Chondrocyte (in vitro differentiated cells): ENCODE measurements at regions not wholly inside any gene's neighbourhood (a gene's known extent, or its start where the extent isn't known, plus 50 kb on each side); places are given as distances from the start of the nearest gene placed in this dataset.

Source experiments
- DNase-seq: peaks from one replicate; pipeline ENCODE4 v3.0.0; 2021; ENCODE audit warnings: mixed read lengths, low spot score
- H3K27ac Mint-ChIP-seq: one replicate; pipeline ENCODE4 v1.8.0; 2021; ENCODE audit warnings: mild to moderate bottlenecking, moderate library complexity, mixed read lengths; ENCODE audit not compliant: unreplicated experiment
- H3K27me3 Mint-ChIP-seq: 2 replicates; pipeline ENCODE4 v1.8.0; 2021; ENCODE audit warnings: low read depth, mixed read lengths
- H3K36me3 Mint-ChIP-seq: 2 replicates; pipeline ENCODE4 v1.8.0; 2021; ENCODE audit warnings: low read depth, mixed read lengths
- H3K4me1 Mint-ChIP-seq: 2 replicates; pipeline ENCODE4 v1.8.0; 2021; ENCODE audit warnings: low read depth, mild to moderate bottlenecking, mixed read lengths
- H3K4me3 Mint-ChIP-seq: one replicate; pipeline ENCODE4 v1.8.0; 2021; ENCODE audit warnings: mild to moderate bottlenecking, moderate library complexity, mixed read lengths; ENCODE audit not compliant: unreplicated experiment
- H3K9me3 Mint-ChIP-seq: 2 replicates; pipeline ENCODE4 v1.8.0; 2021; ENCODE audit warnings: low read depth, mixed read lengths
- CTCF ChIP-seq: fragments of 200-600 bp; sonication (generic); IDR thresholded peaks from 2 replicates; pipeline ENCODE4 v1.5.0; 2021; ENCODE audit warnings: antibody characterized with exemption, mild to moderate bottlenecking, moderate library complexity

- no peak overlapping the region for H3K27ac Mint-ChIP-seq
- H3K27me3 Mint-ChIP-seq: no peaks in the 10 kb centered on the region
- peaks cover under 1% of the 10 kb centered on the region for H3K4me1 Mint-ChIP-seq
- peaks cover 6% of the 10 kb centered on the region for H3K36me3 Mint-ChIP-seq
- no peak overlapping the region for H3K4me3 Mint-ChIP-seq
- peaks cover 20% of the 10 kb centered on the region for H3K9me3 Mint-ChIP-seq
- no peak for DNase-seq
- no peak for TF ChIP-seq CTCF
These were observed 495.0 kb downstream of the PRELID2 start for GRCh38 chr5:145340099-145340498.

GRCh38 chr5:145324767-145325479 lies 510.2 kb downstream of the PRELID2 start:
- TF ChIP-seq CTCF: no peak
- peaks cover 22% of the 10 kb centered on the region for H3K4me1 Mint-ChIP-seq
- H3K36me3 Mint-ChIP-seq: peaks cover 5% of the 10 kb centered on the region
- DNase-seq: no peak
- peaks cover 23% of the 10 kb centered on the region for H3K9me3 Mint-ChIP-seq
- H3K27me3 Mint-ChIP-seq: no peaks in the 10 kb centered on the region
- no peak overlapping the region for H3K4me3 Mint-ChIP-seq
- peak overlapping the region; percentile 17 for H3K27ac Mint-ChIP-seq

- Mint-ChIP-seq H3K4me3 (no peak overlapping the region), H3K4me1 (peaks cover 22% of the 10 kb centered on the region), H3K36me3 (no peaks in the 10 kb centered on the region), H3K27ac (no peak overlapping the region), H3K9me3 (peaks cover 16% of the 10 kb centered on the region), H3K27me3 (no peaks in the 10 kb centered on the region)
- TF ChIP-seq CTCF: no peak
- no peak for DNase-seq
These were observed 511.0 kb downstream of the PRELID2 start for GRCh38 chr5:145324101-145324500.

- H3K27ac Mint-ChIP-seq: no peak overlapping the region
- H3K36me3 Mint-ChIP-seq: no peaks in the 10 kb centered on the region
- H3K4me1 Mint-ChIP-seq: no peaks in the 10 kb centered on the region
- H3K4me3 Mint-ChIP-seq: no peak overlapping the region
- TF ChIP-seq CTCF: no peak
- no peaks in the 10 kb centered on the region for H3K27me3 Mint-ChIP-seq
- no peak for DNase-seq
- peaks cover 3% of the 10 kb centered on the region for H3K9me3 Mint-ChIP-seq
These were observed 518.9 kb downstream of the PRELID2 start for GRCh38 chr5:145316282-145316681.

- Mint-ChIP-seq H3K9me3 (peaks cover 3% of the 10 kb centered on the region), H3K27ac (no peak overlapping the region), H3K36me3 (no peaks in the 10 kb centered on the region), H3K4me3 (no peak overlapping the region), H3K4me1 (no peaks in the 10 kb centered on the region), H3K27me3 (no peaks in the 10 kb centered on the region)
- TF ChIP-seq CTCF: no peak
- DNase-seq: no peak
These were observed 527.2 kb downstream of the PRELID2 start for GRCh38 chr5:145307866-145308382.
